MM.1S (cell line): ENCODE measurements at regions not wholly inside any gene's neighbourhood (a gene's known extent, or its start where the extent isn't known, plus 50 kb on each side); places are given as distances from the start of the nearest gene placed in this dataset.

ENCODE experiments used
- DNase-seq: peaks from one replicate; pipeline ENCODE4 v3.0.0-alpha.2; 2015
- H2AFZ ChIP-seq: fragments of 300-600 bp; sonication (generic); 2 replicates; pipeline ENCODE4 v1.6.0; 2016; ENCODE audit warnings: antibody characterized with exemption, low read length
- H3F3A ChIP-seq: fragments of 300-600 bp; sonication (generic); 2 replicates; pipeline ENCODE4 v1.6.1; 2016; ENCODE audit warnings: mild to moderate bottlenecking, antibody characterized with exemption, low read length, moderate library complexity, mixed read lengths; ENCODE audit not compliant: insufficient read depth
- H3K27ac ChIP-seq: fragments of 300-600 bp; sonication (generic); 2 replicates; pipeline ENCODE4 v1.5.1; 2016; ENCODE audit warnings: mild to moderate bottlenecking, low read length
- H3K27me3 ChIP-seq: fragments of 300-600 bp; sonication (generic); replicated peaks from 2 replicates; pipeline ENCODE4 v1.6.0; 2016; ENCODE audit warnings: low read length; ENCODE audit not compliant: insufficient read depth
- H3K36me3 ChIP-seq: fragments of 300-600 bp; sonication (generic); replicated peaks from 2 replicates; pipeline ENCODE4 v1.6.1; 2016; ENCODE audit warnings: mild to moderate bottlenecking, low read length, mixed read lengths; ENCODE audit not compliant: insufficient read depth
- H3K4me1 ChIP-seq: fragments of 300-600 bp; sonication (generic); 2 replicates; pipeline ENCODE4 v1.6.1; 2016; ENCODE audit warnings: low read length, mixed read lengths
- H3K4me2 ChIP-seq: fragments of 300-600 bp; sonication (generic); 2 replicates; pipeline ENCODE4 v1.6.0; 2016; ENCODE audit warnings: low read depth, low read length
- H3K4me3 ChIP-seq: fragments of 300-600 bp; sonication (generic); 2 replicates; pipeline ENCODE4 v1.5.1; 2016; ENCODE audit warnings: low read length, mixed read lengths
- H3K79me2 ChIP-seq: fragments of 300-600 bp; sonication (generic); 2 replicates; pipeline ENCODE4 v1.6.1; 2016; ENCODE audit warnings: mixed run types, low read length, mixed read lengths
- H3K9ac ChIP-seq: fragments of 300-600 bp; sonication (generic); 2 replicates; pipeline ENCODE4 v1.6.1; 2016; ENCODE audit warnings: low read length, mixed read lengths
- H3K9me2 ChIP-seq: fragments of 300-600 bp; sonication (generic); replicated peaks from 2 replicates; pipeline ENCODE4 v1.6.1; 2016; ENCODE audit warnings: mild to moderate bottlenecking, low read length, mixed read lengths; ENCODE audit not compliant: insufficient read depth
- H3K9me3 ChIP-seq: fragments of 300-600 bp; sonication (generic); replicated peaks from 2 replicates; pipeline ENCODE4 v1.6.1; 2016; ENCODE audit warnings: mild to moderate bottlenecking, low read length, mixed read lengths; ENCODE audit not compliant: insufficient read depth
- H4K20me1 ChIP-seq: fragments of 300-600 bp; sonication (generic); 2 replicates; pipeline ENCODE4 v1.6.1; 2016; ENCODE audit warnings: mild to moderate bottlenecking, low read length, moderate library complexity, mixed read lengths; ENCODE audit not compliant: insufficient read depth
- EZH2 ChIP-seq: fragments of 300-600 bp; sonication (generic); optimal IDR thresholded peaks from 2 replicates; pipeline ENCODE3; 2017; ENCODE audit warnings: low read depth, mild to moderate bottlenecking, antibody characterized with exemption, low read length, mixed read lengths
- EZH2phosphoT487 ChIP-seq: fragments of 300-600 bp; sonication (generic); IDR thresholded peaks from 2 replicates; pipeline ENCODE4 v1.6.1; 2018; ENCODE audit warnings: antibody characterized with exemption, low read length
- TF ChIP-seq, protein P1 (sequence below): fragments of 300-600 bp; sonication (generic); IDR thresholded peaks from 2 replicates; pipeline ENCODE4 v1.5.1; 2016; ENCODE audit warnings: antibody characterized with exemption, low read length, mixed read lengths

DNA sequence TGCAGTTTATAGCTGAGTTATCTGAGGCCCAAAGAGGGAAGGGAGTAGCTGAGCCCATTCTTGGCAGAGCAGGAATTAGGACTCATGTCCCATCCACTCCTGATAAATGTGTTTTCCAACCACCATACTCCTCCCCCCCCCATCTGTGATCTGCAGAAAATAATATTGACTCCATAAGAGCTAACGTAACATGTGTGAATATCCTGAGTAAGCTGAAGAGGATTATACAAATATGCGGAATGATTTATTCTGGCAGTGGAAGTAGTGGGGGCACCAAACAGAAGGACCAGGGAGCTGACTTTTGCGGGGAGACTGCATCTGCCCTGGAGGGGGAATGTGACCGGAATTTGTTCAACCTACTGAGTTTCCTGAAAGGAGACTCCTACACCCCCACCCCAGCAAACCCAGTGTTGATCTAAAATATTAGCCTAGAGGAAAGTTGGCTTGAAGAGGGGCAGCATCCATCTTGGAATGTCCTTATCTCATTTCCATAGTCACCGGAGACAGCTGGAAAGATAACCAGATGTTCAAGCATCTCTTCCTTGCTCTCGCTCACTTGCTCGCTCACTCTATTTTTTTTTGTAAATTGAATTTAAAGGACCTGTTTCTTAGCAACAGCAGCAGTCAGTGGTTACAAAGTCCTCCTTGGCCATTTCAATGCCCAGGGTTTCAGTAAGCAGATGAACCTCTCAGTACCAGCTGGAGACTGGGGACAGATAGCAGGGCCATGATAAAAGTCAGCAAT is 114.7 kb downstream of the RPS24 start:
- Histone ChIP-seq H2AFZ (no peak overlapping the region), H4K20me1 (no peaks in the 10 kb centered on the region), H3K27ac (no peak overlapping the region), H3K36me3 (no peaks in the 10 kb centered on the region), H3K79me2 (no peaks in the 10 kb centered on the region), H3K9me3 (no peaks in the 10 kb centered on the region), H3K9ac (no peak overlapping the region), H3K4me3 (no peak overlapping the region), H3F3A (no peaks in the 10 kb centered on the region), H3K4me2 (no peak overlapping the region), H3K27me3 (no peaks in the 10 kb centered on the region), H3K4me1 (peaks cover 15% of the 10 kb centered on the region), H3K9me2 (no peaks in the 10 kb centered on the region)
- no peak for DNase-seq
- TF ChIP-seq EZH2phosphoT487, result no peak
- TF ChIP-seq, protein P1, sequence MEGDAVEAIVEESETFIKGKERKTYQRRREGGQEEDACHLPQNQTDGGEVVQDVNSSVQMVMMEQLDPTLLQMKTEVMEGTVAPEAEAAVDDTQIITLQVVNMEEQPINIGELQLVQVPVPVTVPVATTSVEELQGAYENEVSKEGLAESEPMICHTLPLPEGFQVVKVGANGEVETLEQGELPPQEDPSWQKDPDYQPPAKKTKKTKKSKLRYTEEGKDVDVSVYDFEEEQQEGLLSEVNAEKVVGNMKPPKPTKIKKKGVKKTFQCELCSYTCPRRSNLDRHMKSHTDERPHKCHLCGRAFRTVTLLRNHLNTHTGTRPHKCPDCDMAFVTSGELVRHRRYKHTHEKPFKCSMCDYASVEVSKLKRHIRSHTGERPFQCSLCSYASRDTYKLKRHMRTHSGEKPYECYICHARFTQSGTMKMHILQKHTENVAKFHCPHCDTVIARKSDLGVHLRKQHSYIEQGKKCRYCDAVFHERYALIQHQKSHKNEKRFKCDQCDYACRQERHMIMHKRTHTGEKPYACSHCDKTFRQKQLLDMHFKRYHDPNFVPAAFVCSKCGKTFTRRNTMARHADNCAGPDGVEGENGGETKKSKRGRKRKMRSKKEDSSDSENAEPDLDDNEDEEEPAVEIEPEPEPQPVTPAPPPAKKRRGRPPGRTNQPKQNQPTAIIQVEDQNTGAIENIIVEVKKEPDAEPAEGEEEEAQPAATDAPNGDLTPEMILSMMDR, result no peak
- no peak for TF ChIP-seq EZH2

DNA sequence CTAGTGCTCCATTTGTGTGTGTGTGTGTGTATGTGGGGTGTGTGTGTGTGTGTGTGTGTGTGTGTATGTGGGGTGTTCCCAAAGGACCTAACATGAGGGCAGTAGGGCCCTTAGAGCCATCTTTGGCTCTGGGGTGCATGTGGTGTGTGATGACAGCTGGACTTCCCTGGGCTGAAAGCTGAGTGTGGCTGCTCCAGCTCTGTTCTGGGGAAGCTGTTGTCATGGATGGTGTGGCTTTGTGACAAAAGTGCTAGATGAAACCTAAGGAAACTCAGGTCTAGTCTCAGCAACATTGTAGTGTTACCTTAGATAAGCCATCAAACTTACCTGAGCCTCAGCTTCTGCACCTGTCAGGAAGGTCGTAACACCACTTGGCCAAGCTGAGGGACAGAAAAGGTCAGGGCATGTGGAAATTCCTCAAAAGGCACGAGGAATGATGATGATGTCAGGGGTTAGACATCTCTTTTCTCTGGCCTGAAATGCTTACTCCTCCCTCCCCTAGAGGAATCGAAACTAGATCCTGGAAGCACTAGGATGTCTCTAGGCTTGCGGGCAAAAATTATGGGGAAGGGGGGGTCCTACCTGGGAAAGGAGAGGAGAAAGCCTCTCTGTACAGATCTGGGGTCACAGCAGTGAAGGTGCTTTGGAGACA is 115.4 kb downstream of the RPS24 start:
- Histone ChIP-seq H3K4me2 (no peak overlapping the region), H3K36me3 (no peaks in the 10 kb centered on the region), H3K4me3 (no peak overlapping the region), H3K9me3 (no peaks in the 10 kb centered on the region), H3K4me1 (peaks cover 15% of the 10 kb centered on the region), H3K9ac (no peak overlapping the region), H4K20me1 (no peaks in the 10 kb centered on the region), H3F3A (no peaks in the 10 kb centered on the region), H3K9me2 (no peaks in the 10 kb centered on the region), H2AFZ (no peak overlapping the region), H3K79me2 (no peaks in the 10 kb centered on the region), H3K27me3 (no peaks in the 10 kb centered on the region), H3K27ac (no peak overlapping the region)
- TF ChIP-seq, protein P1, result no peak
- TF ChIP-seq EZH2phosphoT487 (no peak), EZH2 (no peak)
- no peak for DNase-seq

- no peak overlapping the region for H2AFZ ChIP-seq
- no peaks in the 10 kb centered on the region for H3K79me2 ChIP-seq
- no peaks in the 10 kb centered on the region for H3K9me3 ChIP-seq
- no peak overlapping the region for H3K4me2 ChIP-seq
- H3K4me3 ChIP-seq, result no peak overlapping the region
- no peaks in the 10 kb centered on the region for H4K20me1 ChIP-seq
- DNase-seq, result peak; percentile 62
- H3K27ac ChIP-seq, result no peak overlapping the region
- H3K9me2 ChIP-seq, result no peaks in the 10 kb centered on the region
- no peak for TF ChIP-seq EZH2
- TF ChIP-seq, protein P1, result no peak
- TF ChIP-seq EZH2phosphoT487, result no peak
- H3K27me3 ChIP-seq, result no peaks in the 10 kb centered on the region
- H3F3A ChIP-seq, result no peaks in the 10 kb centered on the region
- peaks cover 15% of the 10 kb centered on the region for H3K4me1 ChIP-seq
- H3K9ac ChIP-seq, result no peak overlapping the region
- no peaks in the 10 kb centered on the region for H3K36me3 ChIP-seq
Measured at GRCh38 chr10:78150756-78151155, 117.1 kb downstream of the RPS24 start.
